ENCODE measurements at regions not wholly inside any gene's neighbourhood (a gene's known extent, or its start where the extent isn't known, plus 50 kb on each side); places are given as distances from the start of the nearest gene placed in this dataset.

DNA sequence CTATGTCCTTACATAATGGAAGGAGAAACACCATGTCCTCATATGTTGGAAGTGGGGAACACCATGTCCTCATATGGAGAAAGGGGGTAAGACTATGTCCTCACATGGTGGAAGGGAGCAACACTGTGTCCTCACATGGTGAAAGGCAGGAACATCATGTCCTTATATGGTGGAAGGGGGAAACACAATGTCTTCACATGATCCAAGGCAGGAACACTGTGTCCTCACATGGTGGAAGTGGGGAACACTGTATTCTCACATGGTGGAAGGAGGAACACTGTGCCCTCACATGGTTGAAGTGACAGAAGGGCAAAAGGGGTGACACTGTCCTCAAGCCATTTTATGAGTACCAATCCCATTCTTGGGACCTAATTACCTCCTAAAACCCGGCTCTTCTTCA lies 146.3 kb upstream of the ETV3 start:
- TF ChIP-seq EZH2phosphoT487 (IDR thresholded peaks at IDR 0.05; ENCODE audit: insufficient read depth, low read depth) = no peak
- no peak for TF ChIP-seq EZH2 (IDR thresholded peaks at IDR 0.05; ENCODE audit: insufficient read depth, poor library complexity, severe bottlenecking)
